Thyroid gland (tissue), 4 donors: ENCODE measurements at regions not wholly inside any gene's neighbourhood (a gene's known extent, or its start where the extent isn't known, plus 50 kb on each side); places are given as distances from the start of the nearest gene placed in this dataset.

Experiments
- CTCF ChIP-seq, 6 experiments: fragments of 200-600 bp in 3 of 6; fragments of 450-650 bp in 3 of 6; sonication (generic) in 3 of 6; IDR thresholded peaks; one replicate each; pipeline ENCODE4 v1.5.1; 2016 to 2019; ENCODE audit warnings: antibody characterized with exemption in 6 of 6, mild to moderate bottlenecking in 2 of 6, inconsistent platforms in 1 of 6, moderate library complexity in 1 of 6
- POLR2A ChIP-seq, 2 donors: fragments of 450-650 bp; IDR thresholded peaks; one replicate each; pipeline ENCODE4 v1.6.1; 2017; ENCODE audit warnings: antibody characterized with exemption in 2 of 2, mild to moderate bottlenecking in 2 of 2, moderate library complexity in 1 of 2

GRCh38 chr1:143660354-143660941 is 311.3 kb downstream of the FAM72C start:
- TF ChIP-seq CTCF (IDR thresholded peaks at IDR 0.05) (no peak), POLR2A (IDR thresholded peaks at IDR 0.05) (no peak)
